Upper lobe of left lung (tissue), 6 donors: ENCODE measurements at regions not wholly inside any gene's neighbourhood (a gene's known extent, or its start where the extent isn't known, plus 50 kb on each side); places are given as distances from the start of the nearest gene placed in this dataset.

ENCODE experiments used
- ATAC-seq, 2 donors: fragments of 200-7000 bp; cut with Tn5 transposase; one replicate each; pipeline ENCODE4 v1.9.1; 2022; ENCODE audit warnings: mild to moderate bottlenecking in 2 of 2, moderate library complexity in 2 of 2; ENCODE audit not compliant: low FRiP score in 2 of 2
- DNase-seq, 2 donors: peaks; one replicate each; pipeline ENCODE4 v3.0.0-alpha.2; 2019 to 2020
- H3K27ac ChIP-seq, 4 donors: fragments of 200-600 bp; sonication (generic); one replicate each; pipeline ENCODE4 v1.5.1; 2016 to 2019
- H3K27me3 ChIP-seq, 4 donors: fragments of 200-600 bp; sonication (generic); one replicate each; pipeline ENCODE4 v1.5.1; 2017 to 2019
- H3K36me3 ChIP-seq, 4 donors: fragments of 200-600 bp; sonication (generic); one replicate each; pipeline ENCODE4 v1.5.1; 2016 to 2019
- H3K4me1 ChIP-seq, 4 donors: fragments of 200-600 bp; sonication (generic); one replicate each; pipeline ENCODE4 v1.5.1; 2018 to 2019
- H3K4me3 ChIP-seq, 4 donors: fragments of 200-600 bp; sonication (generic); one replicate each; pipeline ENCODE4 v1.5.1; 2017 to 2019; ENCODE audit warnings: mild to moderate bottlenecking in 2 of 4, moderate library complexity in 1 of 4
- H3K9me3 ChIP-seq, 4 donors: fragments of 200-600 bp; sonication (generic); one replicate each; pipeline ENCODE4 v1.5.1; 2018 to 2019
- CTCF ChIP-seq, 6 experiments: fragments of 450-650 bp in 4 of 6; fragments of 200-600 bp in 2 of 6; sonication (generic) in 2 of 6; IDR thresholded peaks; one replicate each; pipeline ENCODE4 v1.5.1; 2016 to 2019; ENCODE audit warnings: antibody characterized with exemption in 6 of 6
- EP300 ChIP-seq, 4 donors: sonication (generic); formaldehyde crosslinking; IDR thresholded peaks; one replicate each; pipeline ENCODE4 v1.5.1; 2017; ENCODE audit warnings: antibody characterized with exemption in 4 of 4, control low read depth in 2 of 4
- POLR2A ChIP-seq, 4 donors: fragments of 450-650 bp; IDR thresholded peaks; one replicate each; pipeline ENCODE4 v1.5.1; 2016 to 2017; ENCODE audit warnings: antibody characterized with exemption in 4 of 4, mild to moderate bottlenecking in 2 of 4
- POLR2AphosphoS5 ChIP-seq, 2 donors: sonication (generic); formaldehyde crosslinking; IDR thresholded peaks; one replicate each; pipeline ENCODE4 v1.5.1; 2017; ENCODE audit warnings: antibody characterized with exemption in 2 of 2
- WGBS, 2 donors: methylation state at CpG; one replicate each; pipeline ENCODE4 v1.1.5; 2017 to 2018; 5-methylcytosine and 5-hydroxymethylcytosine counted together
- donor health status: DM: no; HTN: no; CAD: no; lungs with moderate emphysema.
- donor health status: DM: no; HTN: yes; CAD: no; lungs with severe emphysema.

DNA sequence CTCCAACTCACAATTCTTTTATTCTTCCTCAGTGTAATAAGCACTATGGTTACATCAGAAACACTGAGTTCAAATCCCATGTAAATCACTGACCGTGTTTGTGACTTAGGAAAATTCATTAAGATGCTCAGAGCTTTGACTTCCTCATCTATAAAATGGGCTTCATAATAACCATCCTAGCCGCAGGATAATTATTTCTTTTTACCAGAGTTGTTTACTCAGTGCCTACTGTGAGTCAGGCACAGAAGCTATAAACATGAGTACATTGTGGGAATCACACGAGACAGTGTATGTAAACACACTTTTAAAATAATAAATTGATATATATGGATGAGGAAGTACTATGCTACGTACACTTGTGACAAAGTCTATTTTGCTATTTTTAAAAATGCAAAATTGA is 296.3 kb upstream of the TENM3 start:
- no peak for ATAC-seq

GRCh38 chr4:181948839-181949382 is 294.3 kb upstream of the TENM3 start:
- no peak overlapping the region for H3K27ac ChIP-seq
- DNase-seq (no peak), ATAC-seq (no peak)
- no peak overlapping the region for H3K4me3 ChIP-seq
- 66 to 78% methylated on average over 3 of the region's 3 CpGs for WGBS, 2 donors
- no peaks in the 10 kb centered on the region for H3K4me1 ChIP-seq
- TF ChIP-seq POLR2AphosphoS5 (IDR thresholded peaks at IDR 0.05) (no peak), POLR2A (IDR thresholded peaks at IDR 0.05) (no peak), CTCF (IDR thresholded peaks at IDR 0.05) (no peak), EP300 (IDR thresholded peaks at IDR 0.05) (no peak)
- H3K9me3 ChIP-seq, result no peaks in the 10 kb centered on the region
- no peaks in the 10 kb centered on the region for H3K36me3 ChIP-seq
- H3K27me3 ChIP-seq, result no peaks in the 10 kb centered on the region

More for the DNA sequence above, 296.3 kb upstream of the TENM3 start:
- WGBS, 2 donors, result 62 to 81% methylated on average over 4 of the region's 4 CpGs
- no peaks in the 10 kb centered on the region for H3K9me3 ChIP-seq
- no peaks in the 10 kb centered on the region for H3K4me1 ChIP-seq
- no peak overlapping the region for H3K4me3 ChIP-seq
- no peak overlapping the region for H3K27ac ChIP-seq
- no peak for TF ChIP-seq EP300 (IDR thresholded peaks at IDR 0.05)
- H3K36me3 ChIP-seq, result no peaks in the 10 kb centered on the region
- DNase-seq, result no peak
- H3K27me3 ChIP-seq, result no peaks in the 10 kb centered on the region

GRCh38 chr4:181949704-181950312 is 293.4 kb upstream of the TENM3 start:
- no peaks in the 10 kb centered on the region for H3K9me3 ChIP-seq
- no peak overlapping the region for H3K4me3 ChIP-seq
- WGBS, 2 donors, result 52 to 68% methylated on average over 6 of the region's 6 CpGs
- no peaks in the 10 kb centered on the region for H3K36me3 ChIP-seq
- no peaks in the 10 kb centered on the region for H3K27me3 ChIP-seq
- no peak overlapping the region for H3K27ac ChIP-seq
- no peaks in the 10 kb centered on the region for H3K4me1 ChIP-seq
- ATAC-seq (peak in 1 of 2 donors; percentile 31), DNase-seq (no peak)
- TF ChIP-seq EP300 (IDR thresholded peaks at IDR 0.05) (no peak), POLR2A (IDR thresholded peaks at IDR 0.05) (no peak), CTCF (IDR thresholded peaks at IDR 0.05) (no peak)

DNA sequence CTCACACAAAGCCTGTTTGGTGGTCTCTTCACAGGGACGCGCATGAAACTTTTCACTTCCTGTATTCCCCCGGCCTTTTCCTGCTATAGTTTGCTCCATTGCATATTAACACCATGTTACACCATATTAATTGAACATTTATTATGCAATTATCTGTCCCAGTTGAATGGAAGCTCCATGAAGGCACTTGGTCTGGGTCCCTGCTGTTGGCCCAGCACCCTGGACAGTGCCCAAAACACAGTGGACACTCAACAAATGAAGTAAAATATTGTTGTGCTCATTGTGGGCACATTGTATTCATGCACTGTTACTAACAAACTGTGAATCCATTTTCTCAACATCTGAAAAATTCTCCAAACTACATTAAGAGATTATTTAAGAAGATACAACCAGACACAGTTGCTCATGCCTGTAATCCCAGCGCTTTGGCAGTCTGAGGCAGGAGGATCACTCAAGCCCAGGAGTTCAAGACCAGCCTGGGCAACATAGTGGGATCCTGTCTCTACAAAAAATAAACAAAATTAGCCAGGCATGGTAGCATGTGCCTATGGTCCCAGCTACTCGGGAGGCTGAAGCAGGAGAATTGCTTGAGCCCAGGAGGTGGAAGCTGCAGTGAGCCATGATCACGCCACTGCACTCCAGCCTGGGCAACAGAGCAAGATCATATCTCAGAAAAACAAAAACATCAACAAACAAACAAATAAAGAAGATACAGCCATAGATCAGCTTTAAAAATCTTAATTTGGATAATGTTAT is 292.7 kb upstream of the TENM3 start:
- Histone ChIP-seq H3K36me3 (no peaks in the 10 kb centered on the region), H3K27me3 (no peaks in the 10 kb centered on the region), H3K4me1 (no peaks in the 10 kb centered on the region), H3K9me3 (no peaks in the 10 kb centered on the region), H3K27ac (no peak overlapping the region), H3K4me3 (no peak overlapping the region)
- TF ChIP-seq POLR2AphosphoS5 (IDR thresholded peaks at IDR 0.05), result no peak
- no peak for TF ChIP-seq POLR2A (IDR thresholded peaks at IDR 0.05)
- TF ChIP-seq EP300 (IDR thresholded peaks at IDR 0.05), result no peak
- TF ChIP-seq CTCF (IDR thresholded peaks at IDR 0.05), result no peak
- ATAC-seq (no peak), DNase-seq (no peak)
- 66 to 68% methylated on average over 6 of the region's 6 CpGs for WGBS, 2 donors

- Histone ChIP-seq H3K9me3 (no peaks in the 10 kb centered on the region), H3K27ac (no peak overlapping the region), H3K36me3 (no peaks in the 10 kb centered on the region), H3K4me1 (no peaks in the 10 kb centered on the region), H3K4me3 (no peak overlapping the region), H3K27me3 (no peaks in the 10 kb centered on the region)
- TF ChIP-seq POLR2A (IDR thresholded peaks at IDR 0.05) (no peak), POLR2AphosphoS5 (IDR thresholded peaks at IDR 0.05) (no peak), CTCF (IDR thresholded peaks at IDR 0.05) (no peak), EP300 (IDR thresholded peaks at IDR 0.05) (no peak)
- 84 to 97% methylated on average over 3 of the region's 3 CpGs for WGBS, 2 donors
- no peak for ATAC-seq
- DNase-seq, result no peak
Measured at GRCh38 chr4:181951265-181951664, 291.9 kb upstream of the TENM3 start.
